ENCODE measurements at regions not wholly inside any gene's neighbourhood (a gene's known extent, or its start where the extent isn't known, plus 50 kb on each side); places are given as distances from the start of the nearest gene placed in this dataset.
A peak's percentile ranks its signal among the peaks of the same experiment; 100 is the strongest.

GRCh38 chr17:71237903-71238538 is 882.8 kb upstream of the SOX9 start:
- Histone ChIP-seq H3K4me2 (ENCODE audit: insufficient read depth in 1 of 2, low read depth in 2 of 2, low read length in 2 of 2) (no peak overlapping the region), H4K91ac (replicated peaks; ENCODE audit: insufficient read length, low read length) (no peak overlapping the region), H3K4me3 (ENCODE audit: extremely low read depth in 1 of 4, insufficient read depth in 2 of 4, low read depth in 3 of 4, low read length in 4 of 4) (no peak overlapping the region), H3K9ac (replicated peaks in 1 of 4; ENCODE audit: extremely low read depth in 1 of 4, low read depth in 3 of 4, low read length in 3 of 4) (no peak overlapping the region), H3K18ac (ENCODE audit: extremely low read depth, low read length) (no peak overlapping the region), H3K23ac (ENCODE audit: insufficient read length) (no peak overlapping the region), H3K4ac (replicated peaks; ENCODE audit: insufficient read length, low read depth, low read length) (no peak overlapping the region), H2BK15ac (ENCODE audit: low read length) (no peak overlapping the region), H2AK5ac (ENCODE audit: low read depth, low read length) (no peak overlapping the region), H3K79me1 (ENCODE audit: low read depth, low read length) (no peaks in the 10 kb centered on the region), H4K20me1 (replicated peaks in 1 of 2; ENCODE audit: control insufficient read depth in 1 of 2, insufficient read depth in 2 of 2, low read length in 2 of 2) (no peaks in the 10 kb centered on the region), H2BK120ac (replicated peaks; ENCODE audit: low read depth, low read length) (no peak overlapping the region), H2AFZ (ENCODE audit: low read length) (no peak overlapping the region), H3K79me2 (ENCODE audit: control insufficient read depth in 1 of 2, insufficient read depth in 2 of 2, low read length in 2 of 2) (no peaks in the 10 kb centered on the region), H4K5ac (ENCODE audit: insufficient read length, low read depth, low read length) (no peak overlapping the region), H2BK20ac (ENCODE audit: low read length) (no peak overlapping the region), H2BK12ac (ENCODE audit: low read depth, low read length) (no peak overlapping the region), H3K27me3 (replicated peaks in 1 of 4; ENCODE audit: control insufficient read depth in 3 of 4, extremely low read depth in 1 of 4, insufficient read depth in 3 of 4, low read length in 3 of 4) (no peaks in the 10 kb centered on the region), H3K4me1 (replicated peaks in 1 of 4; ENCODE audit: control insufficient read depth in 3 of 4, insufficient read depth in 4 of 4, low read length in 3 of 4) (no peaks in the 10 kb centered on the region), H2BK5ac (ENCODE audit: low read depth, low read length) (no peak overlapping the region), H3K14ac (ENCODE audit: insufficient read length) (no peak overlapping the region), H3K9me3 (ENCODE audit: insufficient read depth in 2 of 2, low read depth in 1 of 2, low read length in 1 of 2) (no peaks in the 10 kb centered on the region), H4K8ac (ENCODE audit: extremely low read depth, insufficient read depth, low read length) (no peak overlapping the region), H3K36me3 (ENCODE audit: control insufficient read depth in 2 of 4, insufficient read depth in 4 of 4, low read length in 3 of 4) (no peaks in the 10 kb centered on the region), H3K27ac (ENCODE audit: low read depth, low read length) (no peak overlapping the region), H3K56ac (replicated peaks; ENCODE audit: insufficient read length, low read depth, low read length) (no peak overlapping the region), H3K23me2 (ENCODE audit: low read depth, low read length) (no peaks in the 10 kb centered on the region)
- CTCF ChIA-PET (ENCODE audit: partially characterized antibody) = no interaction called here
- POLR2A ChIA-PET (ENCODE audit: partially characterized antibody) = no interaction called here
- FAIRE-seq (no peak), DNase-seq (ENCODE audit: low read depth in 1 of 2, low spot score in 2 of 2) (no peak)
- TF ChIP-seq RAD21 (IDR thresholded peaks at IDR 0.05 in 1 of 2, conservative IDR thresholded peaks at IDR 0.05 in 1 of 2; ENCODE audit: low read depth in 2 of 2, low read length in 2 of 2) (peak in 1 of 2 experiments; percentile 38; a peak in 3 of 4 replicates), KDM5A (IDR thresholded peaks at IDR 0.05; ENCODE audit: low read length) (no peak), CTCF (IDR thresholded peaks at IDR 0.05; ENCODE audit: control extremely low read depth in 1 of 3, insufficient read depth in 1 of 3, low read depth in 1 of 3, low read length in 3 of 3) (peak in 1 of 3 experiments; percentile 10; a peak in 1 of 4 replicates)
- 86% methylated on average over 1 of the region's 1 CpG; no CpG with 5 or more reads in 1 of the 2 experiments for whole genome bisulfite sequencing, 2 experiments (ENCODE audit: extremely low coverage in 1 of 2, insufficient coverage in 1 of 2, insufficient read length in 1 of 2, insufficient replicate concordance in 2 of 2, low coverage in 1 of 2, low lambda C conversion rate in 2 of 2, missing lambda C conversion rate in 1 of 2)
